Skin of body (tissue), 1 donor: ENCODE measurements at regions not wholly inside any gene's neighbourhood (a gene's known extent, or its start where the extent isn't known, plus 50 kb on each side); places are given as distances from the start of the nearest gene placed in this dataset.
A peak's percentile ranks its signal among the peaks of the same experiment; 100 is the strongest.

Source experiments
- DNase-seq: peaks from one replicate; lab custom pipeline; 2025; lab: John Stamatoyannopoulos, UW

- DNase-seq, result no peak
These were observed 915.6 kb downstream of the AMY1C start for GRCh38 chr1:104665300-104665699.

DNA sequence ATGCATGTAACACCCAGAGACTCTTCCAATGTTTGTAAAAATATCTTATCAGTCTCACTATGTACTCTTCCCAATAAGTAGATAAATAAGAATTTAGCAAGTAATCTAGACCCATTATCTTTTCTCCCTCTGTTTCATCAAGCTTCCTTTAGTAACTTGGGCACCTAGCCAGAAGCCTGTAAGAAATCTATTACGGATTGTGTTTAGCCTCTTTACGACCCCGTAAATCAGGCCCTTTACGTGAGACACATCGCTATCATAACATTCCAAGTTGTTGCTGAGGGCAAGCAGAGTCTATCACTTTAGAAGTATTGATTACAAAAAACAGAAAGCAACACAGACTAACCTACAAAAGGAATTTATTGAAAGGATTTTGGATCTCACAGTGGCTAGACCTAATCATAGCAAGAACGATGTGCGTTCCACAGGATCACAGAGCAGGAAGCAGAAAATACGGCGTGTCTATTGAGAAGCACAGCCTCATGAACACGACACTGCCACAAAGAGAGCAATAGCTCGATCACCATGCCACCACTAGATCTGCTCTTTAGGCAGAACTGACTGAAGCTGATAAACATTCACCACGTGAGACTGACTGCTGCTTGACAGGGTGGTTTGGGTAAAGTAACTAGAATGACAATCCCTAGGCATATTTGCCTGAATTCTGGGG, 922.1 kb downstream of the AMY1C start:
- DNase-seq, result no peak

DNA sequence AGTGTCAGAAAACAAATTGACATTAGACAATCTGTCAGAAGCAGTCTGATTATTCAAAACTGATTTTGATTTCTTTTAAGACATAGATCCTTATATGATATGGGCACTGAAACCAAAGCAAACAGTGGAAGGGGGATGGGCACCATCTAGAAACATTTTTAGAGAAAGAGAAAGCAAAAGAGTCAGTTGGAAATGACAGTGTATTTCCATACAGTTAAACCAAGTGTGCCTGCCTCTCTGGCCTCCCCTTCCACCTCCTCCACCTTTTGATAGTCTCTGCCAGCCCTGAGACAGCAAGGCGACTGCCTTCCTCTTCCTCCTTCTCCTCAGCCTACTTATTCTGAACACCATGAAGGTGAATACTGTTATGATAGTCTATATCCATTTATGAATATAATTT, 949.7 kb downstream of the AMY1C start:
- DNase-seq, result no peak

- no peak for DNase-seq
These were observed 953.0 kb downstream of the AMY1C start for GRCh38 chr1:104702731-104703130.

DNA sequence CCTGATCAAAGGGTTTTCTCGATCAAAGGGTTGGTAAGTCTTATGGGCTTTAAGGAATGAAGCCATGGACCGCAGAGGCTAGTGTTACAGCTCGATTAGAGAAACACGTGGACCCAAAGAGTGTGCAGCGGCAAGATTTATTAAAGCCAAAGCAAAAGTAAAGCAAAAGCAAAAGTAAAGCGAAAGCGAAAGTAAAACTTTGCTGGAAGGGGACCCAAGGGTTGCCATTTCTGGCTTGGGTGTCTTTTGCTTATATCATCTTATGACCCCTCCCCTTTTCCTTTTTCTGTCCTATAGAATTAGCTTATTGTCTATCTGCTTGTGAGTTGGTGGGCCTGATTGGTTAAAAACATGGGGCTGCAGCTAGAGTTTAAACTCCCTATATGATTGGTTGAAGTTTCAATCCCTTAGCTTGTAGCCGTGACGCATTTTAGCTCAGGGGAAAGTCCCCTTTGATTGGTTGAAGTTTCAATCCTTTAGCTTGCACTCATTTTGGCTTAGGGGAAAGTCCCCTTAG, 957.0 kb downstream of the AMY1C start:
- no peak for DNase-seq

DNA sequence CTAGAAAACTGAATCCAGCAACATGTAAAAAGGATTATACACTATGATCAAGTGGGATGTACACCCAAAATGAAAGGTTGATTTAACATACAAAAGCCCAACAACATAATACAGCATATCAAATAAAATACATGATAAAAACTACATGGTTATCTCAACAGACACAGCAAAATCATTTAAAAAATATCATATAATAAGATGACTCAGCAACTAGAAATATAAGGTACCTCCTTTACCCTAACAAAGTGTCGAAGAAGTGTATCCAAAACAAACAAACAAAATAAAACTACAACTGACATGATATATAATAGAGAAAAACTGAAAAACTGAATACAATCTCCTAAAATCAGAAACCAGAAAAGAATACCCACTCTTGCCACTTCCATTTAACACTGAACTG, 969.1 kb downstream of the AMY1C start:
- no peak for DNase-seq

DNA sequence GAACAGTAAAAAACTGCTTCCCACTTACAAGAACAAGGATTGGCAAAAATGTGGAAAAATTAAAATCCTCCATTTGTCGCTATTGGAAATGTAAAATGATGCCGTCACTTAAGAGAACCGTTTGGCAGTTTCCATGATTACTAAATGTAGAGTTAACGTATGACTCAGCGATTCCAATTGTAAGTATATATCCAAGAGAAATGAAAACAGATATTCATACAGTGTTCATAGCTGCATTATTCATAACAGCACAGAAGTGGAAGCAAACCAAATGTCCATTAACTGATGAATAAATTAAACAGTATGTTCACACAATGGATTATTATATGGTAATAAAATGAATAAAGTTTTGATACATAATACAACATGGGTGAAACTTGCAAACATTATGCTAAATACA, 971.0 kb downstream of the AMY1C start:
- DNase-seq, result no peak

DNA sequence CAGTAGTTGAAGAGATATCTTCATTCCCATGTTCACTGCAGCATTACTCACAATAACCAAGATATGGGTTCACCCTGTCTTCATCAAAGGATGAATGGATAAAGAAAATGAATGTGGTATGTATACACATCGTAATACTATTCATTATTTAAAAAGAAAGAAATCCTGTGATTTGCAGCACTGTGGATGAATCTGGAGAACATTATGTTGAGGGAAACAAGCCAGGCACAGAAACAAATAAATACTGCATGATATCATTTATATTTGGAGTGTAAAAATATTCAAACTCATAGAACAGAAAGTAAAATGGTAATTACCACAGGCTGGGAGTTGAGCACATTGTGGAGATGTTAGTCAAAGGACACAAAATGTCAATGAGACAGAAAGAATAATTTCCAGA, 977.2 kb downstream of the AMY1C start:
- DNase-seq, result peak; percentile 35

GRCh38 chr1:104733866-104734265, 984.2 kb downstream of the AMY1C start:
- no peak for DNase-seq

- no peak for DNase-seq
These were observed 996.2 kb downstream of the AMY1C start for GRCh38 chr1:104745875-104746274.

DNA sequence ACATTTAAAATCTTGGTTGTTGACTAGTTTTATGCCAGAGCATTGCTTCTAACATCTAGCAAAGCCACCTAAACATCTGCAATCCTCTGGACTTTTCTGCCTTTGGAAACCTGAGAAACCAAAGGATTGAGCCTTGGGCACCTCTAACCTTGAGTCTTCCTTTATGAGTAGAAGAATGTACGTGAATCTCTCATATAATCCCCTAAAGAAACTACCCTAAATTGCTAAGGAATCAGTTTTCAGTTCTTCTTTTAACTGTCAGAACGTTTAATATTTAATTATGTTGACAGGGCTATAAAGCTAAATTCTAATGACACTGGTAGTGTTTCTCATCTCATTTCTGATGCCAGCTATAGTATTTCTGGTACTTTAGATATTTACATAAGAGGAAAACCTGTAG, 997.3 kb downstream of the AMY1C start:
- no peak for DNase-seq

GRCh38 chr1:104760017-104760416, 1010.3 kb downstream of the AMY1C start:
- no peak for DNase-seq

GRCh38 chr1:104761961-104762570, 1012.4 kb downstream of the AMY1C start:
- no peak for DNase-seq

- DNase-seq, result peak; percentile 50
These were observed 1015.4 kb downstream of the AMY1C start for GRCh38 chr1:104765085-104765484.

DNA sequence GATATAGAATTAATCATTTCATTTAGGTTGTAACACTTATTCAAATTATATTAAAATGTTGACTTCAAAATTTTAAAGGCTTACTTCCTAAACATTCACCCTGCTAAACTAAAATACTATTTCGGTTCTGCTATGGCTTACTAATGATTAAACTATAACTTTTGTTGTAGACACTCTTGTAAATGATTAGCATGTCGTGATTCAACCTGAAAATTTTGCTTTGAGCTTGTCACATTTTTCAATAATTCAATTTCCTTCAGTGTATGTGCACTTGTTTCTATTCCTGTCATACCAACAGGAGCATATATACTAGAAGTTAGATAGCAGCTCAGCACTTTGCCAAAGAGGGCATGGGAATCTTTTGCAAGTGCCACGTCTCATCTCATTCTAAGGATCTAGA, 1018.8 kb downstream of the AMY1C start:
- no peak for DNase-seq

DNA sequence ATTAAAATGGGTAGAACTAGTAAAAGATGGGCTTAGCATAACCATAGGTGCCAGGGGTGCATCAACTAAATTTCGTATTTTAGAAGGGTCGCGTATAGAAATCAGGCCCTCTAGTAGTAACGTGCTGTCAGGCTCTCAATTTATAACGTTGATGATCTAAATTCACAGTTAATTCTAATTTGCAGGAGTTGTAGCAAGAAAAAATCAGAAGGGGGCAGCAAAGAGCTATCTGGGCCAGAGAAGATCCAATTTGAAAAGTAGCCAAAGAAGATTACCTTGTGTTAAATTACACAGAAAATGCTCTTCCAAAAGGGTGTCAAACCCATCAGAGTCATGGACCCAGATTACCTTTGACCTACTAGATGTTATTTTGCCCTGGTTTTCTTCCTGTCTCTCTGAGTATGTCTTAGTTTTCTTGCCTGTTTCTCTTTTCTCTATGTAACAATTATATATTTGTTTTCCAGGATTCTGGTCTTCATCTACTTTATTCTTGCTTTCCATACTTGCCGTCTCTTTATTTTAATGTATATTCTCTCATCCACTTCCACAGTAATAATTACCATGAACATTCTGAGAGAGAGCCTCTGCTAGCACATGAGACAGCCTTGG, 1030.9 kb downstream of the AMY1C start:
- no peak for DNase-seq

DNA sequence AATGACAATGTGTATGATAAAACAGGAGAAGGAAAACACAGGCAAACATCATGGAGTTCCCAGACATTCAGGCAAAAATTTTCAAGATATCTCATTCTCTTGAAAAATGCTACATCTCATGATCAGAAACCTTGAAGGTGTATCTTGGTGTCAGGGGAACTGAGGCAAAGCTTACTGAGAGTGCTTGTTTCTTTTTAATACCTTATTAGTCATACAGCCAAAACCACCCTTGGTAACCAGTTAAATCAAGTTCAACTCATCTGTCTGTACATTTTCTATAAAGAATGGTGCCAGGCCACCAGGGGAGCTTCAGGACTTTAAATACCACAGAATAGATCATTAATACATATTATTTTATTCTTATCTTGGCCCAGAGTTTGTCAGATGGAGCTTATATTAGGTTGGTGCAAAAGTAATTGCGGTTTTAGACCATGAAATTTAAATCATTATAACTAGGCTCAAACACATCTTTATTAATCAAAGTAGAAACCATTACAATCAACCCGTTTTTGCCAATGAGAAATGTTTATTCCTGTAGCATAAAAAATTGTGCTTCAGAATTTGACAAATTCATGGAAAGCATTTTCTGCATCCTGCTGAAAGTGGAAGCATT, 1036.0 kb downstream of the AMY1C start:
- DNase-seq, result no peak

DNA sequence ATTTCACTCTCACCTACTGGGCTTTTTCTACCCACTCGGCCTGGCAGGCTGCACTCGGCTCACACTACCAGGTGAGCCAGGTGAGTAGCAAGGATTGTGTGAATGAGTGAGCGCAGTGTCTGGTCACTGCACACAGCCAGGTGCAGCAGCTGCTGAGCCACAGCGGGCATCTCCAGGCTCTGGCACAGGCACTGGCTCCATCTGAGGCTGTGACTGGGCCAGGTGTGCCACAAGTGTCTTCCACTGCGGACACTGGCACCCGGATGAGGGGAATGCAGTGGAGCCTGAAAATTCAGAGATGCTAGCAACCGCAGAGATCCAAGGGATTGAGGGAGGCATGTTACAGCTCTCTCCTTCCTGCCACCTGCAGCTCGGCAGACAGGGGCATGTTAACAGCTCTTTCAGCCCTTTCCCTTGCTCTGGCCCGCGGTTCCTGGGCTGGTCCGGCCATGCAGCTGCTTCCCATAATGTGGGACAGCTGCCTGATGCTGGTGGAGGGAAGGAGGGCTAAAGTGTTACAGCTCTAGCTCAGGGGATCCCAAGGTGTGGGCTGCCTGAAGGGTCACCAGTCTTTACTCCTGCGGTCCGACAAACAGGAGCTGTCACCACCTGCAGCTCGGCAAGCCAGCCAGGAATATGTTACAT, 1038.3 kb downstream of the AMY1C start:
- no peak for DNase-seq

GRCh38 chr1:104791030-104791429, 1041.3 kb downstream of the AMY1C start:
- DNase-seq, result no peak

GRCh38 chr1:104794035-104794434, 1044.3 kb downstream of the AMY1C start:
- no peak for DNase-seq

DNA sequence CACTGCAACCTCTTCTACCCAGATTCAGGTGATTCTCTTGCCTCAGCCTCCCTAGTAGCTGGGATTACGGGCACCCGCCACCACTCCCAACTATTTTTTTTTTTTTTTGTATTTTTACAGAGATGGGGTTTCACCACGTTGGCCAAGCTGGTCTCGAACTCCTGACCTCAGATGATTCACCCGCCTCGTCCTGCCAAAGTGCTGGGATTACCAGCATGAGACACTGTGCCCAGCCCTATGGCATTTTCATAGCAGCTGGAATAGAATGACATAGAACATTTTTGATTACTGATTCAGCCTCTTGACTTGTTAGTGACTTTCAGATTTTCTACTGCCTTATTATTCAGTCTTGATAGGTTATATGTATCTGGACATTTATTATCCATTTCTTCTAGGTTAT, 1046.2 kb downstream of the AMY1C start:
- no peak for DNase-seq

GRCh38 chr1:104797982-104798381, 1048.3 kb downstream of the AMY1C start:
- no peak for DNase-seq
